ENCODE measurements at regions not wholly inside any gene's neighbourhood (a gene's known extent, or its start where the extent isn't known, plus 50 kb on each side); places are given as distances from the start of the nearest gene placed in this dataset.

GRCh38 chr3:72017935-72018334 is 233.0 kb upstream of the PROK2 start:
- no peak for TF ChIP-seq CTCF (IDR thresholded peaks at IDR 0.05; ENCODE audit: unreplicated experiment)
- DNase-seq (ENCODE audit: low spot score in 2 of 2, unreplicated experiment in 2 of 2): no peak
- H3K9me3 Mint-ChIP-seq: no peaks in the 10 kb centered on the region
- H3K4me3 Mint-ChIP-seq: no peak overlapping the region
- H3K4me1 Mint-ChIP-seq: peaks cover 14% of the 10 kb centered on the region
- no peaks in the 10 kb centered on the region for H3K36me3 Mint-ChIP-seq
- no peak overlapping the region for H3K27ac Mint-ChIP-seq
- H3K27me3 Mint-ChIP-seq (ENCODE audit: low read depth): no peaks in the 10 kb centered on the region

GRCh38 chr3:72017311-72017710 is 232.4 kb upstream of the PROK2 start:
- Mint-ChIP-seq H3K36me3 (no peaks in the 10 kb centered on the region), H3K27ac (no peak overlapping the region), H3K27me3 (ENCODE audit: low read depth) (no peaks in the 10 kb centered on the region), H3K4me1 (peaks cover 14% of the 10 kb centered on the region), H3K9me3 (no peaks in the 10 kb centered on the region), H3K4me3 (no peak overlapping the region)
- no peak for DNase-seq (ENCODE audit: low spot score in 2 of 2, unreplicated experiment in 2 of 2)
- no peak for TF ChIP-seq CTCF (IDR thresholded peaks at IDR 0.05; ENCODE audit: unreplicated experiment)

- no peaks in the 10 kb centered on the region for H3K9me3 Mint-ChIP-seq
Observed at GRCh38 chr3:72015463-72015862, 230.5 kb upstream of the PROK2 start.

GRCh38 chr3:72013084-72013483 is 228.1 kb upstream of the PROK2 start:
- H3K4me1 Mint-ChIP-seq: peaks cover 10% of the 10 kb centered on the region
- TF ChIP-seq CTCF (IDR thresholded peaks at IDR 0.05; ENCODE audit: unreplicated experiment): no peak
- no peak overlapping the region for H3K4me3 Mint-ChIP-seq
- H3K27me3 Mint-ChIP-seq (ENCODE audit: low read depth): peaks cover 5% of the 10 kb centered on the region
- no peak overlapping the region for H3K27ac Mint-ChIP-seq
- H3K36me3 Mint-ChIP-seq: no peaks in the 10 kb centered on the region
- no peak for DNase-seq (ENCODE audit: low spot score in 2 of 2, unreplicated experiment in 2 of 2)
- no peaks in the 10 kb centered on the region for H3K9me3 Mint-ChIP-seq

More at GRCh38 chr3:72015463-72015862, 230.5 kb upstream of the PROK2 start:
- no peak for TF ChIP-seq CTCF (IDR thresholded peaks at IDR 0.05; ENCODE audit: unreplicated experiment)
- peaks cover 2% of the 10 kb centered on the region for H3K27me3 Mint-ChIP-seq (ENCODE audit: low read depth)
- no peaks in the 10 kb centered on the region for H3K36me3 Mint-ChIP-seq
- no peak overlapping the region for H3K27ac Mint-ChIP-seq
- H3K4me1 Mint-ChIP-seq: peaks cover 14% of the 10 kb centered on the region
- H3K4me3 Mint-ChIP-seq: no peak overlapping the region
- no peak for DNase-seq (ENCODE audit: low spot score in 2 of 2, unreplicated experiment in 2 of 2)

- no peak overlapping the region for H3K4me3 Mint-ChIP-seq
- H3K9me3 Mint-ChIP-seq: no peaks in the 10 kb centered on the region
- H3K27me3 Mint-ChIP-seq (ENCODE audit: low read depth): peaks cover 5% of the 10 kb centered on the region
- no peak overlapping the region for H3K27ac Mint-ChIP-seq
- H3K4me1 Mint-ChIP-seq: peaks cover 6% of the 10 kb centered on the region
- no peak for DNase-seq (ENCODE audit: low spot score in 2 of 2, unreplicated experiment in 2 of 2)
- no peaks in the 10 kb centered on the region for H3K36me3 Mint-ChIP-seq
- TF ChIP-seq CTCF (IDR thresholded peaks at IDR 0.05; ENCODE audit: unreplicated experiment): no peak
Observed at GRCh38 chr3:72012363-72012762, 227.4 kb upstream of the PROK2 start.

GRCh38 chr3:72011485-72011884 is 226.5 kb upstream of the PROK2 start:
- H3K27me3 Mint-ChIP-seq (ENCODE audit: low read depth): peaks cover 5% of the 10 kb centered on the region
- no peak overlapping the region for H3K4me3 Mint-ChIP-seq
- peaks cover 6% of the 10 kb centered on the region for H3K4me1 Mint-ChIP-seq
- no peak for DNase-seq (ENCODE audit: low spot score in 2 of 2, unreplicated experiment in 2 of 2)
- no peak overlapping the region for H3K27ac Mint-ChIP-seq
- no peaks in the 10 kb centered on the region for H3K9me3 Mint-ChIP-seq
- no peaks in the 10 kb centered on the region for H3K36me3 Mint-ChIP-seq
- TF ChIP-seq CTCF (IDR thresholded peaks at IDR 0.05; ENCODE audit: unreplicated experiment): no peak
